EH (cell line): ENCODE measurements at regions not wholly inside any gene's neighbourhood (a gene's known extent, or its start where the extent isn't known, plus 50 kb on each side); places are given as distances from the start of the nearest gene placed in this dataset.
"Not testable (repeated sequence)": the region's sequence is repeated elsewhere in the genome, so short reads cannot be mapped to it uniquely, and the experiment has no call there.

Source experiments
- DNase-seq: peaks from one replicate; pipeline ENCODE4 v3.0.0-alpha.2; 2015; ENCODE audit warnings: low read depth

DNA sequence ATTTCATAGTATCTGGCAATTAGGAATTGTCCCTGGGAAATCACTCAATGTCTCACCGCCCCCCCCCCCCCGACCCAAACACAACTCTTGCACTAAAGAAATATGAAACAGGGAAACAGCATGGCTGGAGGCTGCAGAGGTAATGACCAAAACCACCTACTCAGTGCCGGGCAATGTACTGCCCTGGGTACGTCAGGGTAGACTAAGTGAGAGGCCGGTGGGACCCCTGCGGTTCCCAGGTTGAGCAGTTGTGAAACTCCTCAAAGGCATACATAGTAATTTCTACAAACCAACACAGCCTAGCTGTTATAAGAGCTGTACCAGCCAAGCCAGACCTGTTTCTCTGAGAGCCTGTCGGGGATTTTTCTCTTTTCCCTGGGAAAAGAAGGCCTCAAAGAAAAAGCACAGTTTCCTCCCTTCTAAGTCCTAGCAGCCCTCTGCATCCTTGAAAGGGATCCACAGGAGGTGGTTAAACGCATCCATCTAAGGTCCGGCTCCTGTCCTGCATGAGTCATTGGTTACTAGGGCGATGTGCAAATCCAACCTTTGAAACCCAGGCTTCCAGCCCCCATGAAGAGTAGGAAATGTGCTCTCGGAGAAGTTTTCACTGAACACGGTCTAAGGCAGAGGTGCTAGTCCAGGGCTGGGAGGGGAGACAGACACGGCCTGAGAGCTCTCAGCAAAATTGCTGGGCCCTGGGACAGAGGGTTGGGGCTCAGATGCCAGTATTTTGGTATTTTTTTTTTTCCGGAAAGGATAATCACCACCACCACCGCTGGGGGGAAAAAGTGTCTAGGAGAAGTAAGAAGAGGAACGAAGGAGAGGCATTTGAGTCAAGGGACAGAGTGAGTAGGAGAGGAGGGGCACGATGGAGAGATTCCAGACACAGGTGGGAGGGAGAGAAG, 172.8 kb downstream of the ATP6V0E2 start:
- DNase-seq = not testable (repeated sequence)

GRCh38 chr7:150047329-150047728, 173.6 kb downstream of the ATP6V0E2 start:
- DNase-seq = not testable (repeated sequence)

GRCh38 chr7:150047772-150048171, 174.0 kb downstream of the ATP6V0E2 start:
- not testable (repeated sequence) for DNase-seq

GRCh38 chr7:150048244-150049011, 174.7 kb downstream of the ATP6V0E2 start:
- DNase-seq = not testable (repeated sequence)

DNA sequence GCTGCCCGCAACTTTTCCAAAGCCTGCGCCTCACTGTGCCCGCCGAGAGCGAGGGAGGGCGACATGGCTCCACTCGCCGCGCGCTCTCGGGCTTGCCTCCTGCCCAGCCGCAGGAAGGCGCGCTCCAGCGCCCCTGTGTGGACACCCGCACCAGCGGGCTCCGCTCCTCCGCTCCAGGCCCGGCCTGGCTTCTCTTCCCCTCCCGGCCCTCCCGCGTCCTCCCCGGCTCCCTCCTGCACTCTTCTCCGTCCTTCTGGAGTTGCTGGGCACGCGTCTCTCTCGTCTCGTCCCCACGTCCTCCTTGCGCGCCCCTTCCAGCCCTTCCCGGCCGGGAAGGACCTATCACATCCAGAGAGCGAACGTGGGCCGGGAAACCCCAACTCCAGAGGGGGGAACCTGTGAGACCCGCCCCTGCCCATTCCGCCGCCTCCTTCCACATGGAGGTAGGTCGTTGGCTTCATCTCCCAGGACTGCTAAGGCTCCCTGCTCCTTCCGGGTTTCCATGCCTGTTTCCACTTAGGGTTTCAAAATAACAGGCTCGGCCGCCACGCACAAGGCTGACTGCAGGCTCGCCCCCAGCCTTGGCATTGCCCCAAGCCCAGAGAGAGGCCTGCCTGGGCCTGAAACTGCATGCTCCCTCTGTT, 175.4 kb downstream of the ATP6V0E2 start:
- not testable (repeated sequence) for DNase-seq

GRCh38 chr7:150053396-150053795, 179.6 kb downstream of the ATP6V0E2 start:
- not testable (repeated sequence) for DNase-seq

- not testable (repeated sequence) for DNase-seq
Observed at GRCh38 chr7:150054242-150054641, 180.5 kb downstream of the ATP6V0E2 start.

GRCh38 chr7:150060259-150061221, 186.8 kb downstream of the ATP6V0E2 start:
- DNase-seq = not testable (repeated sequence)

DNA sequence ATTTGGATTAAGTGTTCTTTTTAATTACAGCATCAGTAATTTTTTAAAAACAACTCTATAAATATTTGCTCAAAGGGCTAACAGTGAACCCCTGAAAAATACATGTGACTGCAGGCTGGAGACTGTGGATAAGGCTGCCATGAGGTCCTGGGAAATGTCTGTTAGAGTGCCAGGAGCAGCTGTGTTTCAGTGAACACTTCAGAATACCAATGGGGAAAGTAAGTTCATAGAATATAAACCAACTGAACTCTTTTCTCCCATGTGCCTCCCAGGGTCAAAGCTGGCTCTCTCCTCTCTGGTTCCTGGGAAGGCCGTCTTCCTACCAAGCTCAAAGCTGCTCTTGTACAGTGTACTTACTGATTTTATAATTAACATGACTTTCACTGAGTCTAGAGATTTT, 189.4 kb downstream of the ATP6V0E2 start:
- DNase-seq = not testable (repeated sequence)

DNA sequence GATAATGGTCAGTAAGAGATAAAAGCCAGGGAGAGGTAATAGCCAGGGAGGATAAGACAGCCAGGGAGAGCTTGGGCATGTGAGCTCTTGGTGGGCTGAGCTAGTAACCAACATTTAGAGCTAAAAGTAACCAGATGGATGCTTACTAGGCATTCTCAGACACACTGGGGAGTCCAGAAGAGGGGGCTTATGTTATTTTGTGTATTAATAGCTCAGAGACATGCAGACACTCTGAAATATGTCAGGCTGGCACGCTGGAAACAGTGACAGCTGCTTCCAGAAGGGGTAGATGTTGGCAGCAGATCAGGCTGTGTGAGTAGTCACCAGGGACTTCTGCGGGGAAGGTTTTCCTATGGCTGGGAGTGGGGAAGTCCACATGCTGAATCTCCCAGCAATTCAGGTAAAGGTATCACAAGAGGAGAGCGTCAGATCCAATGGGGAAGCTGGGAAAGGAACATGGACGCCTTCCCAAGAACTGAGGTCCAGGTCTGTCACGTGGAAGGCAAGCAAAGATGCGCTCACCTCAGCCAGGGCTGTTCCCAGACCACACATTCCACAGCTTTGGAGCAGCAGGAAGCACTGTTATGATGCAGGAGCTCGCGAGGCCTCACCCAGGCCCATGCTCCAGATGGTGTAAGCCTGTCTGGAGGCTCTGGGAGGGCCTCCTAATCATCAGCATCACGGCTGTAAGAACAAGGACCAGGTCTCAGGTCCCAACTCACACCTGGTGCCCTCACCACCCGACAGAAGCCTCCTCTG, 196.0 kb downstream of the ATP6V0E2 start:
- not testable (repeated sequence) for DNase-seq

DNA sequence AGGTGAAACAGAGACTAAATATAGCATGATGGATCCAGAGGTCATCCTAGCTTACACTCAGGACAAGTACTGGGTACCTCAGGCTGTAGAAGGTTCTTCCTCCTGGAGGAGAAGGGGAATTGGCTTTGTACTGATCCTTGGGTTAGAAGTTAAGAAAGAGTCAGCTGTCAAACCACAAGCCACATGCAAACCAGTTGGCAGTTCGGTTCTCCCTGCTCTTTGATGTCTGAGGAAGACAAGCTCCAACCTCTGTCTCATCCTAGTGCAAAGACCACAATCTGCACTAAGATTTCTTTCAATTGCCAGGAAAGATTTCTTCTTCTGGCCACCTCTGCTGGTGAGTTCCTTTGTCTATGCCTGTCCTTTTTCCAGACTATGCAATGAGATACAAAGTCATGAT, 203.8 kb downstream of the ATP6V0E2 start:
- not testable (repeated sequence) for DNase-seq

DNA sequence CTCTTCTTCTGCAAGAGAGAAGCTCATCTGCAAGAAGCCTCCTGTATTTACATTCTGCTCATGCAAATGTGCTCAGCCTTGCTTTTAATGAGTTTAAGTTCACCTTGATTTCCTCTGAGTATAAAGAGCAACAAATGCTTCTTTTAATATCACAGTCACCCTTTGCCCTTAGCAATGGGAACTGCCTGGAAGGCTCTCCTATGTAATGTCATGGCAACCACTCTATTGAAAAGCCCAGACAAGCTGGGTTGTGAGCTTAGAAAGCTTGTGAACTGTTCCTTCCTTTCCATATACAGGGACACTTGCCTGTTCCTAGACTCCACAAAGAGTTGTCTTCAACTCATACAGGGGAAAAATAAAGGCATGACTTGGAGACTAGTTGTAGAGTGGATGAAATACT, 208.1 kb downstream of the ATP6V0E2 start:
- not testable (repeated sequence) for DNase-seq

DNA sequence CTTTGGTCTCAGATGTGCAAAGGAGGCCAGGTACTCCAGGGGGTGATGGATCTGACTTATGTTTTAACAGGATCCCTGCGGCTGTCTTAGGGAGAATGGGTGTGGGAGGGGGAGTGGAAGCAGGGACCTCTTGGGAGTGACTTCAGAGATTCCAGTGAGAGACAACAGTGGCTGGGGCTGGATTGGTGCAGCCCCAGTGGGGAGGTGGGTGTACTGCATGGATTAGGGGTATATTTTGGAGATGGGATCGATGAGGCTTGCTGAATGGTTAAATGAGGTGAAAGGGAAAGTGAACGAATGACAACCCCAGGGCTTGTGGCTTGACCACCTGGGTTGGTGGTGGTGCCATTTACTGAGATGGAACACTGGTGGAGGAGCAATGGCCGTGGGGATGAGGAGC, 211.0 kb downstream of the ATP6V0E2 start:
- DNase-seq = not testable (repeated sequence)

GRCh38 chr7:150087478-150087877, 213.7 kb downstream of the ATP6V0E2 start:
- not testable (repeated sequence) for DNase-seq

DNA sequence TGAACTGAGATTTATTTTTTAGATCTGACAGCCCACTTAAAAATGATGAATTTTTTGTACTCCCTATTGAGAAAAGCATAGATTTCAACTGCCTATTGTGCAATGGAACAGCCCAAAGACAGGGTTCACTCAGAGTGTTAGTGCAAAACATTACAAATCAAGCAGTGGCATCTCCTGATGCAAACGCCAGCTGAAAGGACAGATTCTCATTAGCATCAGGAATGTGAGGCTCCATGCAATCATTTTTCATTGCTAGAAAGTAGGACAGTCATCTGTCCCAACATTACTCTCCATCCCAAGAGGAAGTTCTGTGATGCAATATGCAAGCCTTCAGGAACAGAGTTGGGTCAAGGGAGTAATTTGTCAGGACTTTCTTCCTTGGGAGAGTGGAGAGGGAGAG, 215.4 kb downstream of the ATP6V0E2 start:
- not testable (repeated sequence) for DNase-seq

GRCh38 chr7:150090776-150091175, 217.0 kb downstream of the ATP6V0E2 start:
- DNase-seq = not testable (repeated sequence)

GRCh38 chr7:150093897-150094296, 220.1 kb downstream of the ATP6V0E2 start:
- not testable (repeated sequence) for DNase-seq

DNA sequence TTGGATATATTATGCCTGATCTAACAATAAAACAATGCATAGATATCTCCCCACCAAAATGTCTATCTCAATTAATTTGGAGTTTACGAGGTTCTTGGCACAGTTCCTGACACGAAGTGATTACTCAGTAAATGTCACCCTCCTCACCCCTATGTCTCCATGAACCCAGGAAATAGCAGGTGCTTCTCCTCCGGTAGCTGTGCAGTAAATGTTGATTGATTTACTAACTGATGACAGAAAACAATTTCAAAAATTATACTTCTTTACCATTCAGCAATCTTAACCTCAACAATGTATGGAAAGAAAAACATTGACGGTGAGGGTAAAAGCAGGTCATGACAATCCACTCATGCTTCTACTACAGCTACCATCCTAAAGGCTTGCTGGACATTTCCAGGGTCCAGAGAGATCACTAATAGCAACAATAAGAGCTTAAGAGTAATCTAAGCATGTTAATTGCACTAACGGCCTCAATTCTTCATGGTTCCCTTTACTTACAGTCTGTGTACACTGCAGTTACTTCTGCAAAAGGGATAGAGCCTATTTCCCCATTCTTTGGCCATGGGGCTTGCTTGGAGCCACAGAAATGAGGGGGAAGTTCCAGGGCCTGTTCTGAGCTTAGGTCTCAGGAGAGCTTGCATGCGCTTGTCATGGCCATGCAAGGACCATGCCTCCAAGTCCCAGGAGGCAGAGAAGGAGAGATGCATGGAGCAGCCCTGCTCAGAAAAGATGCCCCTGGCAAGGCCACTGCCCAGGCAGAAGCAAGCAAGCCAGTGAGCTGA, 222.6 kb downstream of the ATP6V0E2 start:
- DNase-seq = not testable (repeated sequence)

- DNase-seq = not testable (repeated sequence)
Observed at GRCh38 chr7:150098592-150098991, 224.6 kb upstream of the LRRC61 start.
